HG02642 (cell line): ENCODE measurements at regions not wholly inside any gene's neighbourhood (a gene's known extent, or its start where the extent isn't known, plus 50 kb on each side); places are given as distances from the start of the nearest gene placed in this dataset.

Experiments used
- ATAC-seq: cut with Tn5 transposase; IDR thresholded peaks from one replicate; pipeline ENCODE4 v1.9.1; 2021; ENCODE audit warnings: mild to moderate bottlenecking; ENCODE audit not compliant: unreplicated experiment, poor library complexity

- ATAC-seq: no peak
Observed at GRCh38 chr14:71632440-71632946, 299.7 kb upstream of the RGS6 start.

- ATAC-seq: no peak
Observed at GRCh38 chr14:71636076-71636475, 296.2 kb upstream of the RGS6 start.

- ATAC-seq: no peak
Observed at GRCh38 chr14:71636820-71637471, 295.3 kb upstream of the RGS6 start.

- ATAC-seq: no peak
Observed at GRCh38 chr14:71638523-71639196, 293.6 kb upstream of the RGS6 start.

GRCh38 chr14:71642715-71643114 is 289.5 kb upstream of the RGS6 start:
- no peak for ATAC-seq

GRCh38 chr14:71645656-71646055 is 286.6 kb upstream of the RGS6 start:
- no peak for ATAC-seq

DNA sequence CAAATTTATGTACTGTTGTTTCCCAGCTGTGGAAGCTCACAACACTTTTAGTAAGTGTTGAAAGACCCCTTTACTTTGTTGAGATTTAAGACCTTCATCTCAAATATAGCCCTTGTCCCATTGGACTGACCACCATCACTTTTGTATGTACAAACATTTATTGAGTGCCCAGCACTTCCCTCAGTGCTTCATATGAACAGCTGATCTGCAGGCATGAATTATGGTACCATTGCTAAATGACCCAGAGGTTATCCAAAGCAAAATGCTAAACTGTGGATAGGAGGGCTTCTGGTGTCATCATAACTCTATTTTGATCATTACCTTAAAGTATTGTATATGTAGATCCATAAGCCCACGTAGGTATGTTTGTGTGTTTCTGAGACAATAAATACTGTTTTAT is 285.7 kb upstream of the RGS6 start:
- no peak for ATAC-seq

GRCh38 chr14:71647086-71647784 is 285.0 kb upstream of the RGS6 start:
- no peak for ATAC-seq

GRCh38 chr14:71648725-71649124 is 283.5 kb upstream of the RGS6 start:
- no peak for ATAC-seq

DNA sequence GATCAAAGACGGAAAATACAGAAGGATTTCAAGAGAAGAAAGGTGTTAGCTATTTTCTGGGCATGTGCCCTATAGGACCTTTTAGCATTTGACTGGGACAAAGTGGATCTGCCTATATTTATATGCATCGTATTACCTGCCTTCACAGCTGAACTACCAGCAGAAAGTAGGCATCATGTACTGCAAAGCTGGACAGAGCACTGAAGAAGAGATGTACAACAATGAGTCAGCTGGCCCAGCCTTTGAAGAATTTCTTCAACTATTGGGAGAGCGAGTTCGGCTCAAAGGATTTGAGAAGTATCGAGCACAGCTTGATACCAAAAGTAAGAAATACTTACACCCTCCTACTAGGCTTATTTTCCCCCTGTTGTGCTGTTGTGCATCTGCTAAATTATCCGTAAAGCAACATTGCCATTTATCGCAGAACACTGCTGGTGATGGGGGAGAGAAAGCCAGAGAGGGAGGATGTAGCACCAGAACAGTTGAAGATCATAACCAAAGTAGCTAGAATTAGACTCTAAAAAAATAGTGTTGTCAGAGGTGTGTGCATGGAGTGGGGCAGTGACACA is 282.0 kb upstream of the RGS6 start:
- ATAC-seq: no peak

DNA sequence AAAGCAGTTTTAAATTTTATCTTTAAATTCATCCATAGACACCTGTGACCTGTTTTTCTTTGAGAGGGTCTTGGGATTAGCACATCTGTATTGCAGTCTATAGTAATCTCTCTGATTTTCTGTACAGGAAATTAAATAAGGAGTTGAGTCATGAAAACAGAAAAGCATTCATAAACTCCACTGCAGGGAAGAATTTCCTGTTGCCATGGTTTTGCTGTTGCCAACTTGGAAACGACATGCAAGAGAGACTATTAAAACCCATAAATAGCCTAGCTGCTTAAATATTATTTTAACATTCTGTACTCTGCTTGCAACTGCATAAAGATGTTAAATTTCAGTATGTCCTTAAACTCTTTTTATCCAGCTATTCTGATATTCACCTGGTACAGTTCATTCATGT is 281.0 kb upstream of the RGS6 start:
- ATAC-seq: no peak

DNA sequence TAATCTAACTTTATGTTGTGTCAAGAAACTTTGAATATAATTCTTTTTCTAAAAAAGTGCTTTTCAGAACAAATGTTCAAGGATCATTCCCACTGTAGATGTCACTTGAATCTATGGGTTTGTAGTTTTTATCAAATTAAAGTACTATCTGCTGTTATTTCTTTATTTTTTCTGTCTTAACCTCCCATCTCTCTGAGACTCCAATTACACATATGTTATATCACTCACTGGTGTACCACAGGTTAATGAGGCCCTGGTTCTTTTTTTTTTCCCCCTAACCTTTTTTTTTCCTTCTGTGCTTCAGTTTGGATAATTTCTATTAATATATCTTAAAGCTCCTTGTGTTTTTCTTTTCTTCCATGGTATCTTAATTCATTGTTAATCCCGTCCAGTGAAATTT is 279.9 kb upstream of the RGS6 start:
- ATAC-seq: no peak

GRCh38 chr14:71654810-71655209 is 277.4 kb upstream of the RGS6 start:
- no peak for ATAC-seq

DNA sequence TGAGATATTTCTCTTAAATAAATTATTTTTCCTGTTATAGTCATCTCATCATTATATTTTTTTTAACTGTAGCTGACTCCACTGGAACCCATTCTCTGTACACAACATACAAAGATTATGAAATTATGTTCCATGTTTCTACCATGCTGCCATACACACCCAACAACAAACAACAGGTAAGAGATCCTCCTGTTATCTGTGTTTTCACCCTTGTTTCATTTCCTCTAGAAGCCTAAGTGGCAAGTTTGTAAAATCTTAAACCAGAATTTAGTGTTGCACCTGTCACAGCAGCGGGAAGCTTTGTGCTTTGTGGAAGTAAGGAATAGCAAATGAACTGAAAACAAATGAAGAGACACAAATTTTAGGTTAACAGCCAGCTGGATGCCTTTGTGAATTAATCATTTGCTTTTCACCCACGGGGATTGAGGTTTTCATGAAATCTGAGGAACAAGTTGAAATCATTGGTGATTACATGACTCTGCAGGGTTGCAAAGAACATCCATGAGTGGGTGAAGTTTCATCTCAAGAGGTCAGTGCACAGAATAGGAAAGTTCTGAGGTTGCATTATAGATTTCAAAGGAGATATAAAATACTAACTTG is 273.9 kb upstream of the RGS6 start:
- ATAC-seq: no peak

- no peak for ATAC-seq
Observed at GRCh38 chr14:71659159-71659558, 273.1 kb upstream of the RGS6 start.

- no peak for ATAC-seq
Observed at GRCh38 chr14:71661441-71661840, 270.8 kb upstream of the RGS6 start.

GRCh38 chr14:71662291-71662790 is 269.9 kb upstream of the RGS6 start:
- ATAC-seq: no peak

DNA sequence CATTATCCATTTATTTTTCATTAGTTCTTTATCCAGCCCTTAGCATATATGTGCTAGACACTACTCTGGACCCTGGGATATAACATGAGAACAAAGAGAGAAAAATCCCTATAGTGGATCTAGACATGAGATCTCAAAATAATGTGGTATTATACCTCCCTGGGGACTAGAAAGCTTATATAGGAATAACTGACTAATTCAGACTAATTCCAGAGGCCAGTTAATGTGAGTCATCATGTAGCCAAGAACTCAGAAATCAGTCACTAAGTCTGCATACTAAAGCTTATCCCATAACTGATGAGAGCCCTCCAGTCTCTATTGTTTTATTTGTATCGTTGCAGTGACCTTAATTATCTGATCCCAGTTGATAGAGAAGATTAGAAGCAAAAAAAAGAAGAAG is 267.1 kb upstream of the RGS6 start:
- no peak for ATAC-seq

- ATAC-seq: no peak
Observed at GRCh38 chr14:71665781-71666180, 266.4 kb upstream of the RGS6 start.

DNA sequence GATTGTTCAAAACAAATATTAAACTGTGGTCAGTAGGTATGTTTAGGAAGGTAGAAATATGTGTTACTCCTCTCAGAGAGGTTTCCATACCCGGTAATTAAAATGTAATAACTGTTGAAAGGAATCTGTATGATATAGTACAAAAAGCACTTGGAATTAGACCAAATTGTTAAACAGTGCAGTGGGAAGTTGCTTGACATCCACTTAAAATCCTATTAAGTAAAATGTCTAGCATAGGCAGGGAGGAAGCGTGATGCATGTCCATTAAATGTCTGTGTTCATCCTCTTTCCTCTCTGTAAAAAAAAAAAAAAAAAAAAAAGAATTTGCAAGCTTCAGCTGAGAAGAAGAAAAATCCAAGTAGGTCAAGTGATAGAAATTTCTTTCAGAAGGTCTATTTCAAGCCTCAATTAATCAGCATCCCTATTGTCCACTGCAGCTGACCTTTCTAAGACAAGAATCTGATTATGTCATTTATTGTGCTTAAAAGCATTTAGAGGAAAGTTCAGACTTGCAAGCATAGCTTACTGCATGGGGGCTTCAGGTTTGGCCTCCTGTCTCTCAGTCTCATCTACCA is 265.6 kb upstream of the RGS6 start:
- no peak for ATAC-seq
